Bronchial epithelial cell (primary cell): ENCODE measurements at regions not wholly inside any gene's neighbourhood (a gene's known extent, or its start where the extent isn't known, plus 50 kb on each side); places are given as distances from the start of the nearest gene placed in this dataset.

ENCODE experiments used
- DNase-seq: peaks from one replicate; pipeline ENCODE4 v3.0.0-alpha.2; 2010; ENCODE audit warnings: low read depth
- FAIRE-seq: peaks from 2 replicates; lab custom pipeline; 2011; peaks lifted over from hg19 to GRCh38; lab: Jason Lieb, UNC
- H3K27me3 ChIP-seq: 2 replicates; pipeline ENCODE4 v1.5.1; 2011; ENCODE audit warnings: low read length; ENCODE audit not compliant: control insufficient read depth, insufficient read depth
- H3K36me3 ChIP-seq: 2 replicates; pipeline ENCODE4 v1.5.1; 2011; ENCODE audit warnings: low read length; ENCODE audit not compliant: control insufficient read depth, insufficient read depth
- H3K4me3 ChIP-seq: 2 replicates; pipeline ENCODE4 v1.5.1; 2011; ENCODE audit warnings: mild to moderate bottlenecking, low read depth, low read length, control low read depth
- CTCF ChIP-seq: IDR thresholded peaks from 2 replicates; pipeline ENCODE4 v1.5.1; 2011; ENCODE audit warnings: mild to moderate bottlenecking, moderate library complexity, low read length, control low read depth, inconsistent platforms; ENCODE audit not compliant: insufficient read depth, severe bottlenecking

- TF ChIP-seq CTCF = no peak
- no peak for DNase-seq
- H3K27me3 ChIP-seq = no peaks in the 10 kb centered on the region
- no peaks in the 10 kb centered on the region for H3K36me3 ChIP-seq
- no peak for FAIRE-seq
- no peak overlapping the region for H3K4me3 ChIP-seq
Measured at GRCh38 chr4:4784379-4784778, 75.1 kb upstream of the MSX1 start.

- no peak for FAIRE-seq
- no peak for TF ChIP-seq CTCF
- no peaks in the 10 kb centered on the region for H3K27me3 ChIP-seq
- no peak overlapping the region for H3K4me3 ChIP-seq
- DNase-seq = no peak
- no peaks in the 10 kb centered on the region for H3K36me3 ChIP-seq
Measured at GRCh38 chr4:4783847-4784246, 75.6 kb upstream of the MSX1 start.

DNA sequence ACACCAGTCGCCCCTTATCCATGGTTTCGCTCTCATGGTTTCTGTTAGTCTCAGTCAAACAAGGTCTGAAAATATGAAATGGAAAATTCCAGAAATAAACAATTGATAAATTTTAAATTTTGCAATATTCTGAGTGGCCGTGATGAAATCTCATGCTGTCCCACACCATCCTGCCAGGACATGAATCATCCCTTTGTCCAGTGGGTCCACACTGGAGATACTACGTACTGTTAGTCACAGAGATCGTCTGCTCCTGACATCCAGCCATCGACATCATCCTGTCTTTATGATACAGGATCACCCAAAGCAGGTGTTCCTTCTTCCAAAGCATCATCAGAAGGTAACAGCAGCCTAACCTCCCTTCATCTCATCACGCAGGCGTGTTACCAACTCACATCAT lies 76.5 kb upstream of the MSX1 start:
- no peak for FAIRE-seq

DNA sequence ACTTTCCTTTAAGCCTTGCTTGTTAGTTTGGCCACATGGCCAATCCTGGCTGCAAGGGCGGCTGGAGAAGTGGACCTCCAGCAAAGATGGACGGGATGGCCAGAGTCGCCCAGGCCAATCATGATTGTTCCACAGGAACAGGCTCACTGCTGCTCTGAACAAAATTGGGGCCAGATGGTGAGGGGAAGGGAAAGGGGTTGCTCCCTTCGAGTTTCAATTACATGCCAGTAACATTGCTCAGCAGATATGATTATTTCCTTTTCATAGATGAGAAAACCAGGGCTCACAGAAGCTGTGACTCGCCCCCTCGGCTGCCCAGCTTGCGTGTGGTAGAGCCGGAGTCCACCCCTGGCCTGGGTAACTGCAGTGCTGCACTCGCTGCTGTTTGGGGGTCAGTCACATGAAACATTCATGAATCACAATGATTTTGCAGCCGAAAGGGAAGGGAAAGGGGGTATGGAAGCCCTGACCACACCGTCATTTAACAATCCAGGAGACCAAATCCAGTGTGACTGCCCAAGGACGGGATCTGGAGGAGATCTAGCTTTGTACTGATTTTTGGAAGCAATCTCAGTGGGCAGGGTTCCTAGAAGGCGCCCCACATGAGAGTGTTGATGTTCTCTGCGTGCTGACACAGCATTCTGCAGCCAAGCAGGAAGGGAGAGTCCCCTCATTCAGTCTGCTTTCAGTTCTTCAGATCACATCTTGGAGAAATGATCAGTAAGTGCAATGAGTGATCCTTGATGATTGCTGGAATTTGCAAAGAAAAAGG lies 77.3 kb upstream of the MSX1 start:
- peak; percentile 41 for DNase-seq

More for the DNA sequence above, 76.5 kb upstream of the MSX1 start:
- no peaks in the 10 kb centered on the region for H3K36me3 ChIP-seq
- no peak for TF ChIP-seq CTCF
- no peak for DNase-seq
- H3K27me3 ChIP-seq = no peaks in the 10 kb centered on the region
- H3K4me3 ChIP-seq = no peak overlapping the region

DNA sequence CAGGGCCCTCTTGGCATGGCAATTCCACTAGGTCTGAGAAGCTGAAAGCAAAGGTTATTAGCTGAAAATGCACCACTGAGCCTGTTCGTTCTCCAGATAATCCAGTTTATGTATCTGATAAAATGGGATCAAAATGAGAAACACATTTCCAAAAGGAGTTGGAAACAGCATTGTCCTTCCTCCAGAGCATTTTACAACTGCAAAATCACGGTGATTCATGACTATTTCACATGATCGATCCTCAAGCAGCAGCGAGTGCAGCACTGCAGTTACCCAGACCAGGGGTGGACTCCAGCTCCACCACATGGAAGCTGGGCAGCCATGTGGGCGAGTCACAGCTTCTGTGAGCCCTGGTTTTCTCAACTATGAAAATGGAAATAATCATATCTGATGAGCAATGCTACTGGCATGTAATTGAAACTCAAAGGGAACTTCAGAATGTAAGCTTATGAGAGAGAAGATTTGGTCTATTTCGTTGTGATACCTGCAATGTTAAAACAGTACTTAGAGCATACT lies 78.7 kb upstream of the MSX1 start:
- Histone ChIP-seq H3K36me3 (no peaks in the 10 kb centered on the region), H3K27me3 (no peaks in the 10 kb centered on the region), H3K4me3 (no peak overlapping the region)
- peak; percentile 74 for DNase-seq
- FAIRE-seq = no peak
- TF ChIP-seq CTCF = no peak

More for the DNA sequence above, 77.3 kb upstream of the MSX1 start:
- H3K36me3 ChIP-seq = no peaks in the 10 kb centered on the region
- TF ChIP-seq CTCF = no peak
- no peak overlapping the region for H3K4me3 ChIP-seq
- no peaks in the 10 kb centered on the region for H3K27me3 ChIP-seq
- FAIRE-seq = no peak
